Neutrophil (primary cell): ENCODE measurements at regions not wholly inside any gene's neighbourhood (a gene's known extent, or its start where the extent isn't known, plus 50 kb on each side); places are given as distances from the start of the nearest gene placed in this dataset.

Source experiments
- H3K27ac ChIP-seq: fragments of 200-600 bp; sonication (generic); 2 replicates; pipeline ENCODE4 v1.5.1; 2016; ENCODE audit warnings: mild to moderate bottlenecking, moderate library complexity
- H3K27me3 ChIP-seq: fragments of 200-600 bp; sonication (generic); 2 replicates; pipeline ENCODE4 v1.6.0; 2016; ENCODE audit warnings: mild to moderate bottlenecking
- H3K36me3 ChIP-seq: fragments of 200-600 bp; sonication (generic); 2 replicates; pipeline ENCODE4 v1.5.1; 2017
- H3K4me1 ChIP-seq, 2 experiments: fragments of 200-600 bp in 1 of 2; sonication (generic) in 1 of 2; 1 replicate in 1 of 2; 2 replicates in 1 of 2; pipeline versions ENCODE4 v1.5.1 to v1.6.1; 2013 to 2016; ENCODE audit warnings: low read depth in 1 of 2, low read length in 1 of 2, mild to moderate bottlenecking in 1 of 2, moderate library complexity in 1 of 2; ENCODE audit not compliant: control insufficient read depth in 1 of 2, insufficient read depth in 1 of 2
- H3K4me3 ChIP-seq, 2 experiments: fragments of 200-600 bp in 1 of 2; sonication (generic) in 1 of 2; 1 replicate in 1 of 2; 2 replicates in 1 of 2; pipeline ENCODE4 v1.5.1; 2013 to 2016; ENCODE audit warnings: low read depth in 1 of 2, low read length in 1 of 2, mild to moderate bottlenecking in 1 of 2, moderate library complexity in 1 of 2
- H3K9me3 ChIP-seq: fragments of 200-600 bp; sonication (generic); 2 replicates; pipeline ENCODE4 v1.5.1; 2016
- TF ChIP-seq, protein P1 (sequence below): fragments of 200-600 bp; sonication (generic); IDR thresholded peaks from 2 replicates; pipeline ENCODE4 v1.5.1; 2016; ENCODE audit warnings: antibody characterized with exemption

DNA sequence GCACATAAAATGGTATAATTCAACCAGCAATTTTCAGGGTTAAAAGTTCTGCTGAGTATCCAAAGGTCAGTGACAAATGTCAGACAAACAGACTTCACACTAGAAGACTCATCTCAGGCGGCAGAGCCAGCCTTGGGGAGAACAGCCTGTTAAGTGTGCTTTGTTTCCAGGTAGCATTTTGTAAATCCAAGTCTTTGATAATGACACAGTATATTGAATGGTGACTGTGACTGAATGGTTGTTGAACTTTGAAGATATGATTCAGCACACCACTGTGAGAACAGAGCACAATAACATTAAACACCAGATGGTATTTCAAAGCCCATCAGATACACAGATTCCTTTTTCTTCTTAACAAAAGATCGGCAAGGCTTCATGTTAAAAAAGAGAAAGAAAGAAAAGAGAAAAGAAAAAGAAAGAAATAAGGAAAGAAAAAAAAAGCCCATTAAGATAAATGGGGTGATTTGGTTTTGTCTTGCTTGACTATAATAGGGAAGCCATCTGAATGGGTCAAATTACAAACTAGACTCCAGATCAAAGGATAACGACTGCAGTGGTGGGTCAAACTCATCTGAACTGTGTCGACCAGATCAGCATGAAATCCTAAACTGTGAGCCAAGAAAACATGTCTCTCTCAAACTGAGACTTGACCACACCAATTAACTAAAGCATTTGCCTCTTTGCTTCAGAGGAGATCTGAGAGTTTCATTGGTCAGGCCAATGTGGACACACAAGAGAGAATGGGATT, 313.0 kb upstream of the ZNF608 start:
- Histone ChIP-seq H3K4me1 (peaks cover 0 to 4% of the 10 kb centered on the region in 2 experiments), H3K27me3 (no peaks in the 10 kb centered on the region), H3K27ac (no peak overlapping the region), H3K9me3 (no peaks in the 10 kb centered on the region), H3K36me3 (no peaks in the 10 kb centered on the region), H3K4me3 (no peak overlapping the region)
- TF ChIP-seq, protein P1, sequence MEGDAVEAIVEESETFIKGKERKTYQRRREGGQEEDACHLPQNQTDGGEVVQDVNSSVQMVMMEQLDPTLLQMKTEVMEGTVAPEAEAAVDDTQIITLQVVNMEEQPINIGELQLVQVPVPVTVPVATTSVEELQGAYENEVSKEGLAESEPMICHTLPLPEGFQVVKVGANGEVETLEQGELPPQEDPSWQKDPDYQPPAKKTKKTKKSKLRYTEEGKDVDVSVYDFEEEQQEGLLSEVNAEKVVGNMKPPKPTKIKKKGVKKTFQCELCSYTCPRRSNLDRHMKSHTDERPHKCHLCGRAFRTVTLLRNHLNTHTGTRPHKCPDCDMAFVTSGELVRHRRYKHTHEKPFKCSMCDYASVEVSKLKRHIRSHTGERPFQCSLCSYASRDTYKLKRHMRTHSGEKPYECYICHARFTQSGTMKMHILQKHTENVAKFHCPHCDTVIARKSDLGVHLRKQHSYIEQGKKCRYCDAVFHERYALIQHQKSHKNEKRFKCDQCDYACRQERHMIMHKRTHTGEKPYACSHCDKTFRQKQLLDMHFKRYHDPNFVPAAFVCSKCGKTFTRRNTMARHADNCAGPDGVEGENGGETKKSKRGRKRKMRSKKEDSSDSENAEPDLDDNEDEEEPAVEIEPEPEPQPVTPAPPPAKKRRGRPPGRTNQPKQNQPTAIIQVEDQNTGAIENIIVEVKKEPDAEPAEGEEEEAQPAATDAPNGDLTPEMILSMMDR: no peak

DNA sequence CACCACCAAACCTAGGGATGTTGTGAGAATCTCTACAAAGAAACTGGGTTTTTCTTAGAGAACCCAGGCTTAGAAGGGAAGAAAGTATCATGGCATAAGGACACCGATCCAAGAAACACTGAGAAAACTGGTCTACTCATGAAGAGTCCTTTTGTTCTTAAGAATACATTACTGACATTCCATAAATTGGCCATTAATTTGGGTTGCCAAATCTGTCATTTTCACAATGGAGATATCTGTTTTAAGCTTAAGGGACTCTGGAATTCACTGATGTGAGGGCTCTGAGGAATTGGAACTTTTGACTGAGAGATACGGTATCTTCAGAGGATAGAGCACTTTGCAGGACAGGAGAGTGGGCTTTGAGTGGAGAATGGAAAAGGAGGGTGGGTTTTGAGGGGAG, 315.3 kb upstream of the ZNF608 start:
- H3K27me3 ChIP-seq: no peaks in the 10 kb centered on the region
- H3K27ac ChIP-seq: no peak overlapping the region
- no peaks in the 10 kb centered on the region for H3K36me3 ChIP-seq
- peaks cover 0 to 1% of the 10 kb centered on the region in 2 experiments for H3K4me1 ChIP-seq
- no peak overlapping the region for H3K4me3 ChIP-seq
- TF ChIP-seq, protein P1: no peak
- no peaks in the 10 kb centered on the region for H3K9me3 ChIP-seq

DNA sequence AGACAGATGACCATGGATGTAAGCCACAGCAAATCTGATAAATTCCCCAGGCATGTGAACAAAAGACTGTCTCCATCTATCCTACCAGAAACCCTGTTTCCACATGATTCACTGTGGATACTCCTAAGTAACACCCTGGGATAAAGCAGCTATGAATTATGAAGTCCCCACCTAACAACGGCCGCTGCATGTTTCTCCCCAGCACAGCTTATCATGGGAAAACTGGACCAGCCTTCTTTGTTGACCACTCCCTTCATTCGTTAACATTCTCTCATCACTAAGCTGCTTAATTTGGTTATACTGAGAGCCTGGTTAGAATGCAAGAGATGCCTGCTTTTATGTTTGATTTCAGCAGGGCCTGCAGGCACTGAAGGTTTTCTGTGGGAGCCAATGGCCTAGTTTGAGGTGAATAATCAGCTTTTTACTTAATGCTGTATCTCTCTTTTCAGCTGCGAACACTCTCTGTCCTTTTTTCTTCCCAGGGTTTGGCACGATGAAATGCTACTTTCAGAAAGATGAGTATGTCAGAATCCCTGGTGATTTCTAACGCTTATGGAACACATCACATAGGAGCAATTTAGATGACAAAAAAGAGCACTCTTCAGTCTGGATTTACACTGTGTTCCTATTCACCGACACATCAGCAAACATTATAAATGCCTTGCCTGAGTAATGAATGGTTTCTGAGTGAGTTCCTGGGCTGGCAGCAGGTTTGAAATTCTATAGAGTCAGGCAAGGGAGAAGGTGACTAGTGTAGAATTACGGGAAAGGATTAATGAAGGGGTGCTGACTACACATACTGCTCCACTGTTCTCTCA, 318.4 kb upstream of the ZNF608 start:
- TF ChIP-seq, protein P1: no peak
- no peaks in the 10 kb centered on the region for H3K27me3 ChIP-seq
- no peak overlapping the region for H3K4me3 ChIP-seq
- H3K36me3 ChIP-seq: no peaks in the 10 kb centered on the region
- no peaks in the 10 kb centered on the region for H3K4me1 ChIP-seq
- H3K9me3 ChIP-seq: no peaks in the 10 kb centered on the region
- no peak overlapping the region for H3K27ac ChIP-seq

DNA sequence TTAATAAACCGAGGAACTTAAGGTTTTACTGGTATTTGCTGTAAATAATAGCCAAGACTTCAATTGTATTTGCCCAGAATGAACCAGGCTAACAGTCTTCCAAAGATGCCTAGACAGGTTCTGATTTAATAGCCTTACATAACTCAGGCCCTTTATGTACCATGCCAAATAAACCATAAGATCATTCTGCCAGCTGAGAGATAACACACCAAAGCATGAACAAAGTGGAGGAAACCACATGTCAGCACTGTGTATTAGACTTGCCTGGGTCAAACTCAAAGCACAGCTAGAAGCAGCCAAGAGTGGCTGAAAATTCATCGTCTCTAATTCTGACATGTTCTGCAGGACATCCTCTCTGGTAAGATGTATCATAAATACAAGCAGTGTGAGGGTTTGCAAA, 319.3 kb upstream of the ZNF608 start:
- no peaks in the 10 kb centered on the region for H3K27me3 ChIP-seq
- H3K27ac ChIP-seq: no peak overlapping the region
- H3K9me3 ChIP-seq: no peaks in the 10 kb centered on the region
- TF ChIP-seq, protein P1: no peak
- no peak overlapping the region for H3K4me3 ChIP-seq
- no peaks in the 10 kb centered on the region for H3K36me3 ChIP-seq
- no peaks in the 10 kb centered on the region for H3K4me1 ChIP-seq

DNA sequence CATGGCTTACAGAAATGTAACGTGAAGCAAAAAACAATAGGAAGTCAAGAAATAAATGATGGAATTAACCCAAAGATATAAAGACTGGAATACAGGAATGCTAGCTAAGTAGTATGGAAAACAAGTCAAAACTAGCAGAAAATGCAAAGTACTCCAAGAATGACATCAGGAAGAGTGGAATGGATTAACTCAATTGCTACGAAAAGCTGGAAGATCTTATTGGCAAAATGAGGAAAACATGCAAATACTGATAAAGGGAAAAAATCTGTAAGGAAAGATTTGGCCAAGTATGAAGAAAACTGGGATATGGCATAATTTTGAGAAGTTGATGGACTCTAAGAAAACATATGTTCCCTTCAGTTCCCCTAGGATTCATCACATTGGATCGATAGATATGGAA, 324.5 kb upstream of the ZNF608 start:
- TF ChIP-seq, protein P1: no peak
- Histone ChIP-seq H3K36me3 (no peaks in the 10 kb centered on the region), H3K9me3 (no peaks in the 10 kb centered on the region), H3K4me3 (no peak overlapping the region), H3K4me1 (no peaks in the 10 kb centered on the region), H3K27ac (no peak overlapping the region), H3K27me3 (no peaks in the 10 kb centered on the region)
